ENCODE measurements at regions not wholly inside any gene's neighbourhood (a gene's known extent, or its start where the extent isn't known, plus 50 kb on each side); places are given as distances from the start of the nearest gene placed in this dataset.

DNA sequence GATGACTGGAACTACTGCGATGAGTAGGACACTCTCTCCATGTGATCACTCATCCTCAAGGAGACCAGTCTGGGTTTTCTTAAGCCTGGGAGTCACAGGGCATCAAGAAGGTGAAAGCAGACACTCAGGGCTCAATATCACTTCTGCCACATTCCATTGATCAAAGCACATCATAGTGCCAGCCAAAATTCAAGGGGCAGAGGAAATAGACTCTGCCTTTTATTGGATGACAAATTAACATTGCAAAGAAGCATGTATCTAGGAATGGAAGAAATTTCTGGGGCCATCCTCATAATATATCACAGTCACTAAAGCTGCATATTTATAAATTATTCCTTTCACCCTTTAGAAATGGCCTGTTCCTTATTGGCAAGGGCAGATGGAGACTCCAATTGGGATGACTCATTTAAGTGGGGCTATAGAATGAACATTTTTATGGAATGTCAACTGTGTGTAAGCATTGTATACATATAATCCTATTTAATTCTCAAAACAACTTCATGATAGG lies 114.8 kb upstream of the CDC42EP3 start:
- TF ChIP-seq POLR2A (IDR thresholded peaks at IDR 0.05), result no peak
- TF ChIP-seq, protein P1, sequence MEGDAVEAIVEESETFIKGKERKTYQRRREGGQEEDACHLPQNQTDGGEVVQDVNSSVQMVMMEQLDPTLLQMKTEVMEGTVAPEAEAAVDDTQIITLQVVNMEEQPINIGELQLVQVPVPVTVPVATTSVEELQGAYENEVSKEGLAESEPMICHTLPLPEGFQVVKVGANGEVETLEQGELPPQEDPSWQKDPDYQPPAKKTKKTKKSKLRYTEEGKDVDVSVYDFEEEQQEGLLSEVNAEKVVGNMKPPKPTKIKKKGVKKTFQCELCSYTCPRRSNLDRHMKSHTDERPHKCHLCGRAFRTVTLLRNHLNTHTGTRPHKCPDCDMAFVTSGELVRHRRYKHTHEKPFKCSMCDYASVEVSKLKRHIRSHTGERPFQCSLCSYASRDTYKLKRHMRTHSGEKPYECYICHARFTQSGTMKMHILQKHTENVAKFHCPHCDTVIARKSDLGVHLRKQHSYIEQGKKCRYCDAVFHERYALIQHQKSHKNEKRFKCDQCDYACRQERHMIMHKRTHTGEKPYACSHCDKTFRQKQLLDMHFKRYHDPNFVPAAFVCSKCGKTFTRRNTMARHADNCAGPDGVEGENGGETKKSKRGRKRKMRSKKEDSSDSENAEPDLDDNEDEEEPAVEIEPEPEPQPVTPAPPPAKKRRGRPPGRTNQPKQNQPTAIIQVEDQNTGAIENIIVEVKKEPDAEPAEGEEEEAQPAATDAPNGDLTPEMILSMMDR (IDR thresholded peaks at IDR 0.05), result no peak

Measured in ovary (tissue), 3 donors.